ENCODE measurements at regions not wholly inside any gene's neighbourhood (a gene's known extent, or its start where the extent isn't known, plus 50 kb on each side); places are given as distances from the start of the nearest gene placed in this dataset.
A peak's percentile ranks its signal among the peaks of the same experiment; 100 is the strongest.

DNA sequence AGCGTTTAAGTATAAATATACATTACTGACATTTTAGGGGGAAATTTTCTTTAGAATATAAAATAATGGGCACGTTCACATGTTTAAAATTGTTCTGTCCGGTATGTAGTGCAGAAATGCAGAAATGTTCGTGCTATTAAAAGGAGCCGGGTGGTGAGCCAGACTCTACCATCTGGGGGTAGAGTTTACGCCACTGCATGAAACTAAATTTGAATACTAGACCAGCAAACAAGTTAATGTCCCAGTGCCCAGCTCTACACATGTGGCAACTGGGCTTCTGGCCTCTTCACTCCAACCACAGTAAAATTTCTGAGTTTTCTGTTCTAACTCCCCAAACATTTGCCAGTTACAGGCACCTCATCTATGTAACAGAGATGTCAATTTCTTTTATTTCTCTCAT is 1453.3 kb upstream of the TENM3 start:
- no peak for DNase-seq (ENCODE audit: low spot score)

DNA sequence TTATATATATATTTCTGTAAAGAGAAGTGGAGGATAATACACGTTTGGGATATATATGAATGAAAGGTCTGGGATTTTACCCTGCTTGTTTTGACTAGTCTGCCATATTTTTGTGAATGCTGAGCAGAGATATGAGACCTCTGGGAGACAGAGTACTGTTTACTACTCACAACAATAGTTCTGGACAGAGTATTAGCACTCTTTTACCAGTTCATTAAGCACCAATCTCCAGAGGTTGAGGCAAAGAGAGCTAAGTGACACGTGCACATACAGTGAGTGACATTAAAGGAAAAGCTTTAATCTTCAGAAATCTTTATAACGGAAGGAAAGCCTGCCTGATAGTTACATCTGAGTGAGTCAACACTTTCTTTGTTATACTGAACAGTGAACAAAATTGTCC is 1452.7 kb upstream of the TENM3 start:
- no peak for DNase-seq (ENCODE audit: low spot score)

DNA sequence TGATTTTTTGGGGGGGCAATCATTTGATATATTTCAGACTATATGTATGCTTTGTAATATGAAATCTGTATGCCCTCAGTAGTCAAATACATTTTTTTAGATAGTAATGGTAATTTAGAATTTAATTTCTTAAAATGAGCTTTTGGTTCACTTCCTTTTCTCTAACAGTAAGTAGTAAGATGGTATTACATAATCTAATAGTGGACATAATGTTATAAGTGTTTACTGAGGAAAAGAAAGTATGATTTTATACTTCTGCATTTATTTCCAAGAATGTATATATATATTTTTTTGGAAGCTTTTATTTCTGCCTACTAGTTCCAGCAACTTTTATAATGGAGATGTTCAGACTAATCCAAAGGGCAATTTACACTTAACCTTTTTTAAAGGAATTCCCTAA is 1450.7 kb upstream of the TENM3 start:
- DNase-seq (ENCODE audit: low spot score) = no peak

DNA sequence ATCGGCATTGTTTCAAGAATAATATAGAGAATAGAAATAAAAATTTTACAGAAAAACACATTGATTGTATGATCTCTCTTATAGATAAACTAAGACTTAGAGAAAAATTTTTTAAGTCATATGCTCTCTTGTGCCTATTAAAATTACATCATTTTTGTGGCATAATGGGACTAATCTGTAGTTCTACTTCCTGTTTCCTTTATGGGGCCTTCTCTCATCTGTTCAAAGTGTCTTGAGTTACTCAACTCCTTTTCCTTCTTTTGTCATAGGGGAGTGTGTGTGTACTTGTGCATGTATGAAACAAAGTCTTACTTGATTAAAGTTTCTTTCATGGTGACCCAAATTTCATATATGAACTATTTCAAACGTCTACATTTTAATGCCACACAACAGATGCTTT is 1448.9 kb upstream of the TENM3 start:
- DNase-seq (ENCODE audit: low spot score) = no peak

DNA sequence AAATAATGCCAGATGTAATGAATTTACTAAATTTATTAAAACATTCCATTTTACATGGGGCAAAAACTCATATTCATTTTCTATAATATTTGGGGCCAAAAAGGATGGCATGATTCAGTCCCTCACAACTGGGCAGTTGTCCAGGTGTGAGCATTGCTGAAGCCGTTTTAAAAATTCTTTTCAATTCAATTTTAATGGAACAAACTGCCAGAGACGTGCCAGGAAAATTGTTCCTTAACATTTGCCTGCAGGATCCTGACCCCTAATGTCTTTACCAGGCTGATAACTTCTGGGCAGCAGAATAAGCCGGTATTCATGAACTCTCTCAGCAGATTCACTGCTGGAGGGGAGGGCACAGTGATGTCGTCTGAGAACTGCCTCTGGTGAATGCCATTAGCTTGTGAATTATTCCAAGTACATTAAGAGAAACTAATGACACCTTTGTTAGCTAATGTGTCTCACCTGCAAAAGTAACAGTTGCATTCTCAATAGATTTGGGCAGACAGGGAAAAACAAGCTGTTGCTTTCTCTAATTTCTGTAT is 1445.1 kb upstream of the TENM3 start:
- DNase-seq (ENCODE audit: low spot score) = no peak

DNA sequence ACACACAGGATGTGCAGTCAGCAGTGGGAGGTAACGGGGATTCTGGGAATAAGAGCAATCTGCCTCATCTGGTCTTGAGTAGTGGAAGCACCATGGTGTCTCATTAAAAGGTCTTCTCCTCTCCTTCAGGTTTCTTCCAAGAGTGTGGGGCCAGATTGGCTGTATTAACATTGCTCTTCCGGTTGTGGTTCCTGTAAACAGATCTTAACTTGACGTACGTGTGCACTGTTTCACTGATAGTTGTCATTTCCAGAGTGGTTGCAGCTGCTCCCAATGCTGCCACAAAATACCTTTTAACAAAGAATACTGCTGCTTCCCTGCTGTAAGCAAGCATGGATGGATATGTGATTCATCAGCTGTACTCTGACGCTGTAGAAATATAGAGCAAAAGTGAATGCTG is 1443.4 kb upstream of the TENM3 start:
- no peak for DNase-seq (ENCODE audit: low spot score)

DNA sequence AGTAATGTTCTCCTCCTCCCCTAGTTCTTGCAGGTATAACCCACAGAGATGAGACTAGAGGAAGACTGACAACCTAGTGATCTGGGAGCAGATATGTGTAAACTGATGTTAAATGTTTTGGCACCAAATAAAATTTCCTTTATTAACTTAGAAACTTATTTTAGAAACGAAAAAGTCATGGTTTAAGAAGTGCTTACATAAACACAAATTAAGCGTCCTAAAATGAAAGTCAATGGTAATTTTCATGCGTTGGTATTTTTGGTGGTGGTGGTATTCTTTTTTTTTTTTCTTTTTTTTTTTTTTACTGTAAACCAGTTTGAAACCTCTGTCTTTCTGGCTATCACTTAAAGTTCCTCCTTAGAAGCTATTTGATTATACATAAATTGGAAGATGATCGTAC is 1438.1 kb upstream of the TENM3 start:
- DNase-seq (ENCODE audit: low spot score) = no peak

DNA sequence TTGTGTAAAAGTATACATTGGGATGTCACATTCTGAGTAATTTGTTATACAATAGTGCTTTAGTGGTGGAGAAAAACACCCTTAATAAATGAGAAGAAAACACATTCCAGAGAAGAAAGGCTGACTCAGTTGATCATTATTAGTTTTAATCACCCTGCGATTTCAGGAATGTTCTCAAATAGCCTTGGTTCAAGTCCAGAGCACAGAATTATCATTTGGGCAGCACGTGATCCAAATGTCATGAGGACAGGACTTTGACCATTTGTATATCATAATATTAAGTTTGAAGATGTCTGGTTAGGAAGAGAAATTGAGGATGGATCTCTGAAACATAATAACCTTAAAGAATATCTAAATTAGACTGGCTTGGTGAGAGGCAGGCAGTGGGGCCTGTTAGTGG is 1434.3 kb upstream of the TENM3 start:
- DNase-seq (ENCODE audit: low spot score) = no peak

DNA sequence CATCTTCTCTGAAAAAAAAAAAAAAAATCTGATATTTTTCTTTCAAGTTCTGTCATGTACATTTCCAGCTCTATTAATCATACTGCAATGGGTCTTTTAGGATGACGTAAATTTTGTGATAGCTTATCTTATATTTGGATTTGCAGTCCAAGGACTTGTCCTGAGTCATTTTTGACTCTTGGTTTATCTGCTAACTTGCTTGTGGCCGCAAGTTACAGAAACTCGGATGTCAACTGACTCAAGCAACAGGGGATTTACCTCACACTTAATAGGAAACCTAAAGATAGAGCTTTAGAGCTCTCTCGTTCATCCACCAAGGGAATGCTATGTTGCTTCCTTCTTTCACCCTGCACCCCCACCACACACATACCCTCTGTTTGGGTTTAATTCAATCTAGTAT is 1433.8 kb upstream of the TENM3 start:
- DNase-seq (ENCODE audit: low spot score) = no peak

DNA sequence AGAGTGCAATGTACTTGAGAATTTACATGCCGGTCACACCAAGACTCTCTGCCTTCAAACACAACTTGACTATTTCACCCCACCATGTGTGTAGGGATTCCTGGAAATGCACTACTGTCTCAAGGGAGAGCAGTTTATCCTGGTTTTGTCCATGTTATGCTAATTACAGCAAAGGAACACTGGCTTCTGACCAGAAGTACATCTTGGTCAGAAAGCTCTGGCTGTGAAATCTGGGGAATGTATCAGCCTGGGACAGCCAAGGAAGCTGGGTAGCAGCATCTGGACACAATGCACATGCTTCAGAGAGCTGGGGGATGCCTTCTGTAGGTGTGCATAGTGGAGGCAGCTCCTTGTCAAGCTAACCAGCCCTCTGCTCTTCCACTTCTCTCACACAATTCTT is 1432.6 kb upstream of the TENM3 start:
- no peak for DNase-seq (ENCODE audit: low spot score)

DNA sequence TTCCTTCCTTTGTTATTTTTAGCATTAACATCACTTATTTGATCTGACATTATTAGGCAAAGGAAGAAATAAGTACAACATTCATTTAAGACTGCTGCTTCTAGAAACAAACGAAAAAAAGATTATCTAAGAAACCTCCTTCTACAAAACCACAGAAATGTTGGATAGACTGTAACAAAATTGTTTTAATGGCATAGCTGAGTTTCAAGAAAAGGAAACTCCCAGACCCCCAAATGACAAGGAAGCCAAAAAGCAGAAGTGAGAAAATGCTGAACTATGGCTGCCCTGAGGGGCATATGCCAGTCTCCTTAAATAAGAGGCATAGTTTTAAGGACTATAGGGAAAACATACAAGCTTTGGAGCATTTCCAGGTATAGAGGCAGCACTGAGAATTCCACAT is 1431.6 kb upstream of the TENM3 start:
- DNase-seq (ENCODE audit: low spot score) = no peak

DNA sequence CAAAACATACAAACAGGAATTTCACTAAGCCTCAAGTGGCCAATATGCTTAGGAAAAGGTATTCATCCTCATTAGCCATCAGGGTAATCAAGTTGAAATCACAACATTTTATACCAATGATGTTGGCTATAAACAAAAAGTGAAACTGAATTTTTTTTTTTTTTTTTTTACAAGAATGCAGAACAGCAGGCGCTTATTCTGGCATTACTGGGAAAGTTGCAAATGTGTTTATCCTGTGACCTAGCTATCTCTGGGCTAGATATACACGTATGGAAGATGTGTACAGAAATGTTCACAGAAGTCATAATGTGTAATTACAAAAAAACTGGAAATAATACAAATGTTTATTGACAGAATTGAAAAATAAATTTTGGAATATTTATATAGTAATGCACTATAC is 1430.4 kb upstream of the TENM3 start:
- DNase-seq (ENCODE audit: low spot score) = no peak

DNA sequence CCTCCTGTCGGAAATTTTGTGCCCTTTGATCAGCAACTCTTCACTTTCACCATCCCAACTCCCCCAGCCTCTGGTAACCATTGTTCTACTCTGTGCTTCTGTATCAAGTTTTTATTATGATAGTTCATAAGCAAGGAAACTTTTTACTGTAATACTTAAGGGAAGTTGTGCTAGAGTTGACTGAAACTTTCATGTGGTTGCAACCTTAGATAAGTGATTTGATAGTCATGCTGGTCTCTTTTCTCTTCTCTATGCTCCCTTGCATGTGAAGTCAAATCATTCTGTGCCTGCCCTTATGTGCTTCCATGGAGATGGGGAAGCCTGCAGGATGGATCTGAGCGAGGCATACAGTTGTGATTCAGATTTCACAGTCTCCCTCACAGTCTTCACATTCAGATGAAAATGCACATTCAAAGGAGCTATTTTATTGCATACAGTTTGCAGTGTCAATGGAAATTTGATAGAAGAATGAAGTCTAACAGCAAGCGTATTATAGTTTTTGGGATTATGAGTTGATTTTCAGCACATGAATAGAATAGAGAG is 1428.3 kb upstream of the TENM3 start:
- DNase-seq (ENCODE audit: low spot score) = no peak

DNA sequence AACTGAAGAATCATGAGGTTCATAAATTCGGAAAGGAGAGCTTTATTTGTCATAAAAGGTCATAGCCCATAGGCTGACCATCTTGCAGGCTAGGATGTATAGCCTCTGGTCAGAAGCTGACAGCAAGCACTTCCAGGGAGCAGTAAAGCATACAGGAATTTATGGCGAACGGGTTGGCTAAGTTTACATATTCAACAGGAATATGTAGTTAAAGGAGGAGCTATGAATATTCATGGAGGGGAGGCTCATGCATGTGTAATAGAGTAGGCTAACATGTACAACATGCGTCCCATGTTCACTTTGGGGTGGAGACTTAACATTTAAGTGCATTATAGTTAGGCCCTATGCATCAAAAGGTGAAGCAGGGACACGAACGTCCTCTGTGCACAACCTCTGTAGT is 1425.7 kb upstream of the TENM3 start:
- DNase-seq (ENCODE audit: low spot score) = no peak

DNA sequence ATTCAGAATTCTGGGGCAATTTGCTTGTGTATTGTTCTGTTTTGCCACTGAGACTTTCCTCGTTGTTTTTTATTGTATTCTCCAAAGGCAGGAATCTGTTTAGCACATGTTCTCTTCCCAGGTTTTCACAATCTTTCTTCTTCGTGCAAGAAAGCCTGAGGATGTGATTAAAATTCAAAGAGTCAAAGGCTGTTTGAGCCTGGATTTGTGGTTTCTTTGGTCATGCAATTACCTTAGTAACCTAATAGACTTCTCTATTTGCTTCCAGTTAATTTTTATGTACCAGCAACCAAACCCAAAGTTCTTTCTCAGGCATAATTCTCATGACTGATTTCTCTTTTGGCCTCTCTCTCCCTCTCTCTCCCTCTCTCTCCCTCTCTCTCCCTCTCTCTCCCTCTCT is 1420.1 kb upstream of the TENM3 start:
- DNase-seq (ENCODE audit: low spot score) = no peak

DNA sequence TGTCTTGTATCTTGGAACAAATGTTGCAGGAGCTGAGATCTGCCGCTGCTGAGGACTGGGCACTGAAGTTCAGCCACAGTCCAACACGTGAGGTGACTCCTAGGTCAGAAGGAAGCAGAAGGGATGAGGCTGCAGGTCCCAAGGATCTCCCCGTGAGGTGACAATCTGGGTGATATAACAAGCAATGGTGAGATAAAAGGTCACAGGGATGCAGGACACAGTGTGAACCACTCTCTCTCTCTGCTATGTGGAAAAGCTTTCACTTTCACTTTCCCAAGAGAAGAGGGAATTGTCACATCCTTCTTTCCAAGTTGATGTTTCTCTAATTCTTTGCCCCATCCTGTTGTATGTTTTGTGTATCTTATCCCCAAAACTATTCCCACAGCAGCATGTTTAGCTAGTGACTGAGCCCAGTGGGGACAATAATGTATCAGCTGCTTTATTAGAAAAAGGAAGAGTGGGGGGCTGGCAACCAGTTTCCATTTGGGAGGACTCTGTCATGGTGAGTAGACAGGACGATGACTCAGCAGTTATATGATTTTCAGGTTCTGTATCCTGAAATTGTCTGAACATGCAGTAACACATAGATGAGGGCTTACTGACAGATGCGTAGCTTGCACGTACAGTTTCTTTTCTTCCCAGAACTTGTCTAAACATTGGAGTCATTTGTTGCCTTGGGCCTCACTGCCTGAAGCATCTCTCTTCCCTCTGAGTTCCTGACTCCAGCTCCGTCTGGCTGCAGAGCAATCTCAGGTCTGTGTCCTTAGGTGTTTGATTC is 1415.8 kb upstream of the TENM3 start:
- no peak for DNase-seq (ENCODE audit: low spot score)

DNA sequence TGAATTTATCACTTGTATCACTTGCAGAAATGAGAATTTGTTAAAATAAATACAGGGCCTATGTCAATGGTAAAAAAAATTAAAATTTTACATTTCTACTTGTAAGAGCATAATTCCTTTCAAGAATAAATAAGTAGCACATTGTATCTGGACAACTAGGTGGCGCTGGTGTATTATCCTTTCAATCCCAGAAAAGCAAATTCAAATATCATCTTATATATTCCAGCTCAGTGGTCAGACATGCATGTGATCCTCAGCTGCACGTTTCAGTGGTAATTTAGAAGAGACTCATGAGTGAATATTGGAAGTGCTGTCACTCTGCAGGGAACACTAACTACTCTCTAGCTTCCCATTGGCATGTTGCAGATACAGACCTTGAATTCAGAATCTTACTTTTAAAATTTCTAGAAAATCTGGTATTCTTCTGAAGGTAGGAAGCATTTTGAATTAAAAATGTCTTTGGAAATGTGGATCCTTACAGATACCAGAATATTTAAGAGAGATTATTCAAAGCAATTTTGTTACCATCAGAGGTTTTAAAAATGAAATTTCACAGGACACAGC is 1414.7 kb upstream of the TENM3 start:
- peak; percentile 73 for DNase-seq (ENCODE audit: low spot score)

DNA sequence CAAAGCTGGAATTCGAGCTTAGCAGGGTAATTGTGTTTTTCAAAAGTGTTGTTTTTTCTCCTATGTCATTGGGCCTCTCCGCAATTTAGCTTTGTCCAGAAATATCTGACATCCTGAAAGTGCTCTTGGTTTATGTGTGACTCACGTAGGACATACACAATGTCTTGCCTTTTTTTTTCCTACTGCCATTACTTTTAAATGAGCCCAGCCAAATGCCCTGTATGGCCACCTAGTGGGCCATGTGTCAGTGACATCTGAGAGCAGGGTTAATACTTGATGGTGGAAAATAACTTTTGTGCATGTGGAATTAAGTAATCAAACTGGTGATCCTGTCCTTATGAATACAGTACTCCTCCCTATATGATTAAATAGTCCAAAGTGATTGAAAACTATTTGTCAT is 1411.1 kb upstream of the TENM3 start:
- no peak for DNase-seq (ENCODE audit: low spot score)

DNA sequence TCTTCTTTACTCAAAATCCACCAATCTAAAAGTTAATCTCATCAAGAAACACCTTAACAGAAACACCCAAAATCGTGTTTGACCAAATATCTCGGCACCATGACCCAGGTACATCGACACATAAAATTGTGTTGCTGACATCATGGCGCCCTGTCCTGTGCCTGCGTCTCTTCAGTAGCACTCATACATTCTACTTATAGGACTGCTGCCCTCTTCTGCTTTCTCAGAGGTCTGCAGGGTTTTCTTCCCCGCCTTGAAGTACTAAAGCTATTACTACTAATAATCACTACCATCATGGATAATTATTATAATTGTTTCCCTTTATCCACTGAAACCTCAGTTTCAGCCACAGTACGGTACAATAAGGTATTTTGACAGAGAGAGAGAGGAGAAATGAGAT is 1403.1 kb upstream of the TENM3 start:
- DNase-seq (ENCODE audit: low spot score) = no peak

DNA sequence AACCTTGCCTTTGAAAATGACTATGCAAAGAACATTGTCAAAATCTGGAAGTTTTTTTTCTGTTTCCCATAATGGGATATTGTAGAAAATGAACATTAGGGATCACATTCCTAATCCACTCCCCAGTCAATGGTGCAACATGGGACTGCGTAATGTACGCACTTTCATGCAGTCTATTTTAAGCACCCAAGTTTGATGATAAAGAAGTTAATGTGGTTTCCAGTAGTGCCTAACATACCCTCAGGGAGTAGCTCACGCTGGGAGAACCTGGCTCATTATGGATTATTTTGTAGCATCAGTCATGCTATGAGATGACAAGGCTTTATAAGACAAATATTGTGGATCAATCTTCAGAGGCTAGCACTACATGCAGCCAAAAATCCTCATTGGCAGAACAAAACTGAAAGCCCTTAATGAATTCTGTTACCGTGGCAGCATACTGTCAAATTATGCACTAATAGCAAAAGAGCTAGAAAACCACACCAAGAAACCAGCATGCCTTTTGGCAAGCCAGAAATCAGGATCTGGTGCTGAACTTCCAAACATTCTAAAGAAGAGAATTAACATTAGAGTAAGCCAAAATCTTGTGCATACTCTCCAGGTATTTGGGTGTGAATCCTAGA is 1392.8 kb upstream of the TENM3 start:
- no peak for DNase-seq (ENCODE audit: low spot score)

DNA sequence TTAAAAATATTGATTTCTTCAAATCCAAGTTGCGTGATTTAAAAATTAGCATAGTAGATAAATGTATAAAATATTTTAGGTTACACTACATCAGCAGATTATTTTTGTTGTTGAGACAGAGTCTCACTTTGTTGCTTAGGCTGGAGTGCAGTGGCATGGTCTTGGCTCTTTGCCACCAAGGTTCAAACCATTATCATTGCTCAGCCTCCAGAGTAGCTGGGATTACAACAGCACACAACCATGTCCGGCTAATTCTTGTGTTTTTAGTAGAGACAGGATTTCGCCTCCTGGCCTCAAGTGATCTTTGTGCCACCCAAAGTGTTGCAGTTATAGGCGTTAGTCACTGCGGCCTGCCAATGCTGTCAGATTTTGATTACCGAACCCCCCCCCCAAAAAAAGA is 1390.5 kb upstream of the TENM3 start:
- no peak for DNase-seq (ENCODE audit: low spot score)

DNA sequence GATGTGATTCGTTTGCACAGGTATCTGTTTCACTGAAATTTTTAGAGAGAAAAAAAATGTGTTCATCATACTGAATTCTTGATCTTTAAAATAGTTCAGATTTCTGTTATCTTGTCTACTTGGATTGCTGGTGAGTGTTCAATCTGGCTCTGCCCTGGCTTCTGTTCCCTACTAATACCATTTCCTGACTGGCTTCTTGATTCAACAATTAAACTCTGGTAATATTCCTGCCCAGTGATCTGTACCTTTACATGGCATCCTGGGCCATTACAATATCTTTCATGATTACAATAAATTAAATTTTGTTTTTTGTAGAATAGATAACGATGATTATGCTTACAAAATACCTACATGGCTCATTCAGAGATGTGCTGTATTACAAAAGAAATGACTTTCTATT is 1388.0 kb upstream of the TENM3 start:
- DNase-seq (ENCODE audit: low spot score) = no peak
